ENCODE measurements at regions not wholly inside any gene's neighbourhood (a gene's known extent, or its start where the extent isn't known, plus 50 kb on each side); places are given as distances from the start of the nearest gene placed in this dataset.

DNA sequence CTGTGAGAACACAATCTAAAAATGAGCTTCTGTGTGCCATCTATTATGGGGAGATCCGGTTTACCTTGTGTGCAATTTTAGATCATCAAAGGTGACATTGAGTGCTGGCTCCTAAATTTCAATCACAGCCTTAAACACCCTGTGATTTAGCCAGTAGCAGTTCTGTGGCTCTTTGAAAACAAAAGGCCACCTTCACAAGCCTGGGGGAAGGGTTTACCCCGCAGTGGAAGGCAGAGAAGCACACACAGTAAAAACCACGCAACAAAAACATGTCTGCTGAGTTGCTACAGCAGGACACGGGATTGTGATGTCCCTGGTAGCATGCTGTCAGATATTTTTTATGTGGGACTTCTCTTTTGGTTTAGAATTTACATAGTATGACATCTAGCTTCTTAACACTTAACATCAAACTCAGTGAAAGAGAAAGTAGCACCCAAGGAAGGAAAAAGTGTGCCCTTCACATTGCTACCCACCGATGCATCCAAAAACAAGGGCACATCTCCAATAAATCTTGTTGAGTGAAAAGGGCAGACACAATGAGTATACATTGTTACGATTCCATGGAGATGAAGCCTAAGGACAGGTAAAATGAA lies 56.1 kb upstream of the RNF152 start:
- no peak for DNase-seq

- DNase-seq: no peak
Observed at GRCh38 chr18:61948281-61948741, 55.5 kb upstream of the RNF152 start.

GRCh38 chr18:61946449-61946848 lies 53.6 kb upstream of the RNF152 start:
- no peak for DNase-seq

DNA sequence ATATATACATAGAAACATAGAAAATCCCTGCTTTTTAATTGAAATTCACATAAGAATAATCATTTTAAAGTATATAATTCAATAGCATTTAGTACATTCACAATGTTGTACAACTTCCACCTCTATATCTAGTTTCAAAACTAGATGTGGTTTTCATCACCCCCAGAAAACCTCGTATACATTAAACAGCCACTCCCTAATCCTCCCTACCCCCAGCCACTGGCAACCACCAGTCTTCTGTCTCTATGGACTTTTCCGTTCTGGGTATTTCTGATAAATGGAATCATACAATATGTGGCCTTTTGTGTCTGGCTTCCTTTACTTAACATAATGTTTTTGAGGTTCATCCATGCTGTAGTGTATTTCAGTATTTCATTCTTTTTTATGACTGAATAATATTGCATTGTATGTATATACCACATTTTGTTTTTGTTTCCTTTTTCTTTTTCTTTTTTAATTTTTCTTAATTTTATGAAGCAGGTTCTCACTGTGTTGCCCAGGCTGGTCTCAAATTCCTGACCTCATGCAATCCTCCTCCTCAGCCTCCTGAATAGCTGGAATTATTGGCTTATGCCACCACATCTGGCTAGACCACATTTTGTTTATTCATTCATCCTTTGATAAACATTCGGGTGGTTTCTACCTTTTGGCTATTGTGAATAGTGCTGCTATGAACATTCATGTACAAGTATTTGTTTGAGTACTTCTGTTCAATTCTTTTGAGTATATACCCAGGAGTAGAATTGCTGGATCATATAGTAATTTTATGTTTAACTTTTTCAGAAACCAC lies 50.6 kb upstream of the RNF152 start:
- no peak for DNase-seq
